Activated CD8-positive, alpha-beta T cell treated with anti-CD3 and anti-CD28 coated beads for 36 hours (primary cell): ENCODE measurements at regions not wholly inside any gene's neighbourhood (a gene's known extent, or its start where the extent isn't known, plus 50 kb on each side); places are given as distances from the start of the nearest gene placed in this dataset.

Experiments
- ATAC-seq: fragments of 200-7000 bp; cut with Tn5 transposase; one replicate; pipeline ENCODE4 v1.10.0; 2021; ENCODE audit warnings: mild to moderate bottlenecking, moderate library complexity
- CTCF ChIA-PET: fragments of 350-600 bp; sonication (Branson Sonifier 250); formaldehyde crosslinking; loops from one replicate; lab custom pipeline; 2021; ENCODE audit warnings: antibody characterized with exemption; lab: Charles Lee
- POLR2A ChIA-PET: fragments of 350-600 bp; sonication (Branson Sonifier 250); formaldehyde crosslinking; loops from one replicate; lab custom pipeline; 2021; ENCODE audit warnings: antibody characterized with exemption; lab: Charles Lee
- DNase-seq: peaks from one replicate; pipeline ENCODE4 v3.0.0-alpha.2; 2020
- H3K27ac Mint-ChIP-seq: one replicate; pipeline ENCODE4 v1.8.0; 2021; ENCODE audit warnings: mild to moderate bottlenecking, mixed read lengths
- H3K27me3 Mint-ChIP-seq: one replicate; pipeline ENCODE4 v1.8.0; 2021; ENCODE audit warnings: mixed read lengths
- H3K36me3 Mint-ChIP-seq: one replicate; pipeline ENCODE4 v1.8.0; 2021; ENCODE audit warnings: low read depth, mixed read lengths
- H3K4me1 Mint-ChIP-seq: one replicate; pipeline ENCODE4 v1.8.0; 2021; ENCODE audit warnings: low read depth, mixed read lengths
- H3K4me3 Mint-ChIP-seq: one replicate; pipeline ENCODE4 v1.8.0; 2021; ENCODE audit warnings: mild to moderate bottlenecking, moderate library complexity, mixed read lengths
- H3K9me3 Mint-ChIP-seq: one replicate; pipeline ENCODE4 v1.8.0; 2021; ENCODE audit warnings: mixed read lengths
- CTCF ChIP-seq: fragments of 200-600 bp; IDR thresholded peaks from one replicate; pipeline ENCODE4 v1.8.0; 2022; ENCODE audit warnings: antibody characterized with exemption, mild to moderate bottlenecking
- intact Hi-C: fragments of 100-400 bp; cut with micrococcal nuclease; formaldehyde crosslinking; loops from one replicate; pipeline ENCODE4 v1.10.0; 2022

- intact Hi-C loops = no loop called here
- H3K4me3 Mint-ChIP-seq = no peak overlapping the region
- H3K4me1 Mint-ChIP-seq = no peaks in the 10 kb centered on the region
- ATAC-seq = no peak
- H3K27me3 Mint-ChIP-seq = peaks cover 13% of the 10 kb centered on the region
- CTCF ChIA-PET = interaction anchor here (1.5 kb wide), 1 partner anchor 20 kb away, joined by 4 read pairs; no protein-coding TSS in a partner anchor
- no peak overlapping the region for H3K27ac Mint-ChIP-seq
- POLR2A ChIA-PET = no interaction called here
- no peak for TF ChIP-seq CTCF
- H3K36me3 Mint-ChIP-seq = no peaks in the 10 kb centered on the region
- no peak for DNase-seq
- no peaks in the 10 kb centered on the region for H3K9me3 Mint-ChIP-seq
Measured at GRCh38 chr14:37894463-37894862, 299.0 kb downstream of the TTC6 start.

GRCh38 chr14:37899365-37899764 is 303.9 kb downstream of the TTC6 start:
- H3K4me3 Mint-ChIP-seq = no peak overlapping the region
- DNase-seq (no peak), ATAC-seq (no peak)
- H3K27ac Mint-ChIP-seq = no peak overlapping the region
- no peaks in the 10 kb centered on the region for H3K9me3 Mint-ChIP-seq
- POLR2A ChIA-PET = no interaction called here
- no peaks in the 10 kb centered on the region for H3K4me1 Mint-ChIP-seq
- no peaks in the 10 kb centered on the region for H3K36me3 Mint-ChIP-seq
- no peak for TF ChIP-seq CTCF
- peaks cover 9% of the 10 kb centered on the region for H3K27me3 Mint-ChIP-seq
- CTCF ChIA-PET = no interaction called here
- intact Hi-C loops = no loop called here

- POLR2A ChIA-PET = no interaction called here
- Mint-ChIP-seq H3K4me3 (no peak overlapping the region), H3K9me3 (no peaks in the 10 kb centered on the region), H3K4me1 (no peaks in the 10 kb centered on the region), H3K36me3 (no peaks in the 10 kb centered on the region), H3K27me3 (peaks cover 11% of the 10 kb centered on the region), H3K27ac (no peak overlapping the region)
- CTCF ChIA-PET = no interaction called here
- TF ChIP-seq CTCF = no peak
- ATAC-seq = no peak
- intact Hi-C loops = loop anchor here (5.0 to 10.0 kb wide), 2 partner anchors 284 to 967 kb away; no protein-coding TSS in a partner anchor
- DNase-seq = no peak
Measured at GRCh38 chr14:37900561-37900960, 305.1 kb downstream of the TTC6 start.

GRCh38 chr14:37901978-37902377 is 305.7 kb upstream of the SSTR1 start:
- Mint-ChIP-seq H3K36me3 (no peaks in the 10 kb centered on the region), H3K27me3 (peaks cover 9% of the 10 kb centered on the region), H3K27ac (no peak overlapping the region), H3K9me3 (no peaks in the 10 kb centered on the region), H3K4me1 (no peaks in the 10 kb centered on the region), H3K4me3 (no peak overlapping the region)
- TF ChIP-seq CTCF = no peak
- DNase-seq (no peak), ATAC-seq (no peak)
- intact Hi-C loops = loop anchor here (5.0 to 10.0 kb wide), 2 partner anchors 283 to 965 kb away; no protein-coding TSS in a partner anchor
- ChIA-PET CTCF (interaction anchor here (1.4 to 2.8 kb wide), 4 partner anchors 10 to 965 kb away, joined by 3 to 10 read pairs (median 4); no protein-coding TSS in a partner anchor), POLR2A (no interaction called here)

GRCh38 chr14:37903343-37904191 is 304.1 kb upstream of the SSTR1 start:
- H3K27ac Mint-ChIP-seq = no peak overlapping the region
- TF ChIP-seq CTCF = peak; percentile 73
- intact Hi-C loops = loop anchor here (5.0 to 10.0 kb wide), 2 partner anchors 281 to 964 kb away; no protein-coding TSS in a partner anchor
- peak; percentile 17 for DNase-seq
- H3K27me3 Mint-ChIP-seq = peaks cover 9% of the 10 kb centered on the region
- H3K9me3 Mint-ChIP-seq = no peaks in the 10 kb centered on the region
- no peak overlapping the region for H3K4me3 Mint-ChIP-seq
- no peaks in the 10 kb centered on the region for H3K4me1 Mint-ChIP-seq
- H3K36me3 Mint-ChIP-seq = no peaks in the 10 kb centered on the region
- CTCF ChIA-PET = interaction anchor here (0.6 to 2.8 kb wide), 13 partner anchors 8 to 1111 kb away, joined by 3 to 10 read pairs (median 3); no protein-coding TSS in a partner anchor
- no peak for ATAC-seq
- POLR2A ChIA-PET = no interaction called here
